ENCODE measurements at regions not wholly inside any gene's neighbourhood (a gene's known extent, or its start where the extent isn't known, plus 50 kb on each side); places are given as distances from the start of the nearest gene placed in this dataset.

DNA sequence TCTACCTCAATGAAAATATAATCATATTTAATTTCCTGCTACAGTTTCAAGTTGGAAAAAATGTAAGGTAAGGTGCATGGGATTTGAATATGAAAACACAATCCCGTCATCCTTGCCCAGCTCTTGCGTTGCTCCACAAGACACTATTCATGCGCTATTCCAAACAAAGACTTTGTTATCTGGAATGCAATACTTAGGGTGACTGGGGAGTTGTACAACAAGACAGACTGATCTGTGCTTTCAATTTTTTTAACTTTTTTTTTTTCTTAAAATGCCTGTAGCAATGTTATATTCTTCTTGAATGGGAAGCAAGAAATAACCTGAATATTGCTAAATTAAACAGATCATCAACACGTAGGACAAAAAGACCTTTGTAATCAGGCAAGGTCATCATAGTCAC, 1077.2 kb downstream of the TTLL7 start:
- no peak overlapping the region for H3K4me3 ChIP-seq (ENCODE audit: low read depth, low read length, poor library complexity, severe bottlenecking)
- TF ChIP-seq, protein P1, sequence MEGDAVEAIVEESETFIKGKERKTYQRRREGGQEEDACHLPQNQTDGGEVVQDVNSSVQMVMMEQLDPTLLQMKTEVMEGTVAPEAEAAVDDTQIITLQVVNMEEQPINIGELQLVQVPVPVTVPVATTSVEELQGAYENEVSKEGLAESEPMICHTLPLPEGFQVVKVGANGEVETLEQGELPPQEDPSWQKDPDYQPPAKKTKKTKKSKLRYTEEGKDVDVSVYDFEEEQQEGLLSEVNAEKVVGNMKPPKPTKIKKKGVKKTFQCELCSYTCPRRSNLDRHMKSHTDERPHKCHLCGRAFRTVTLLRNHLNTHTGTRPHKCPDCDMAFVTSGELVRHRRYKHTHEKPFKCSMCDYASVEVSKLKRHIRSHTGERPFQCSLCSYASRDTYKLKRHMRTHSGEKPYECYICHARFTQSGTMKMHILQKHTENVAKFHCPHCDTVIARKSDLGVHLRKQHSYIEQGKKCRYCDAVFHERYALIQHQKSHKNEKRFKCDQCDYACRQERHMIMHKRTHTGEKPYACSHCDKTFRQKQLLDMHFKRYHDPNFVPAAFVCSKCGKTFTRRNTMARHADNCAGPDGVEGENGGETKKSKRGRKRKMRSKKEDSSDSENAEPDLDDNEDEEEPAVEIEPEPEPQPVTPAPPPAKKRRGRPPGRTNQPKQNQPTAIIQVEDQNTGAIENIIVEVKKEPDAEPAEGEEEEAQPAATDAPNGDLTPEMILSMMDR (conservative IDR thresholded peaks at IDR 0.05; ENCODE audit: low read depth, low read length): no peak
- no peak for TF ChIP-seq EZH2 (IDR thresholded peaks at IDR 0.05; ENCODE audit: borderline replicate concordance, low read depth, low read length, poor library complexity, severe bottlenecking)
- no peaks in the 10 kb centered on the region for H3K36me3 ChIP-seq (ENCODE audit: insufficient read depth, low read length, poor library complexity, severe bottlenecking)
- intact Hi-C loops (cut with micrococcal nuclease; ENCODE audit: unreplicated experiment): no loop called here
- DNase-seq (ENCODE audit: low spot score): no peak
- CTCF ChIA-PET: no interaction called here
- H3K27ac ChIP-seq (ENCODE audit: low read depth, low read length, poor library complexity, severe bottlenecking): no peak overlapping the region
- H3K27me3 ChIP-seq (replicated peaks; ENCODE audit: insufficient read depth, low read depth, low read length, poor library complexity): no peaks in the 10 kb centered on the region
- no TSS peak for BruUV-seq (replicated peaks)
- POLR2A ChIA-PET (ENCODE audit: low non-redundant PET): no interaction called here
- no peaks in the 10 kb centered on the region for H3K4me1 ChIP-seq (ENCODE audit: insufficient read depth, low read length, poor library complexity, severe bottlenecking)
- no peaks in the 10 kb centered on the region for H3K9me3 ChIP-seq (ENCODE audit: low read depth, low read length, poor library complexity, severe bottlenecking)

DNA sequence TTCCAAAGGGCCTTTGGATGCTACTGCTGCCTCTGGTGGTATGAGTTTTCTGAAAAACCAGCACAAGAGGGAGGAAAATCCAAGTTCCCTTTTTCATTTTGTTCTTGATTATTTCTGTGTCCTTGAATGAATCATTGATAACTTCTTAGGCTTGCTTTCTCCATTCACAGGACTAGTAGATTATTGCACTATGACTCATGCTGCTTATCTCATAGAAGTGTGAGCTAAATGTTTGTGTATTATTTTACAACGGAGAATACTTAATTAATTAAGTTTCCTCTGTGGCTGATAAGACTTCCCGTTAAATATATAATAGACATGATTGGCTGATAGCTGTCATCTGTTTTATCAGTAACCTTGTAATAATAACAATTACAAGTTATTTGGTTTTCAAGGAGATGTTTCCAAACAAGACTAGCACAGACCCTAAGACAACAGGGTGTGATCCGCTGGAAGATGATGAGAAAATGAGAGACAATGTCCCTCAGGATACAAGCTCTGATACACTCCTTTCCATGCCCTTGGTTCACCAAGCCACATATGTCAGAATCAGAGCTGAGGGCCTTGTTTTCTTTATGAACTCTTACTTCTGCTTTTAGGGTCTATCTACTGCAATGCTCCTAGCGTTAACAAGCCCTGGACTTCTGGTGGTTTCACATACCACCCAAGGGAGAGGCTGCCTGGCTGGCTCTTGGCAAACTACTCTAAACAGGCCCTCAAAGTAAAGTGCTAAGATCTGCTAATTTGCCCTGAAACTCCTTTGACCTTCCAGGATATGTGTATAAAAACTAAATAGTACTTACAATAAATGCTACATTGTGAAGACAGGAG, 1078.3 kb downstream of the TTLL7 start:
- DNase-seq (ENCODE audit: low spot score): no peak
- CTCF ChIA-PET: no interaction called here
- Histone ChIP-seq H3K27ac (ENCODE audit: low read depth, low read length, poor library complexity, severe bottlenecking) (no peak overlapping the region), H3K9me3 (ENCODE audit: low read depth, low read length, poor library complexity, severe bottlenecking) (no peaks in the 10 kb centered on the region), H3K36me3 (ENCODE audit: insufficient read depth, low read length, poor library complexity, severe bottlenecking) (no peaks in the 10 kb centered on the region), H3K4me1 (ENCODE audit: insufficient read depth, low read length, poor library complexity, severe bottlenecking) (no peaks in the 10 kb centered on the region), H3K27me3 (replicated peaks; ENCODE audit: insufficient read depth, low read depth, low read length, poor library complexity) (no peaks in the 10 kb centered on the region), H3K4me3 (ENCODE audit: low read depth, low read length, poor library complexity, severe bottlenecking) (no peak overlapping the region)
- TF ChIP-seq, protein P1 (conservative IDR thresholded peaks at IDR 0.05; ENCODE audit: low read depth, low read length): no peak
- TF ChIP-seq EZH2 (IDR thresholded peaks at IDR 0.05; ENCODE audit: borderline replicate concordance, low read depth, low read length, poor library complexity, severe bottlenecking): no peak
- intact Hi-C loops (cut with micrococcal nuclease; ENCODE audit: unreplicated experiment): no loop called here
- no TSS peak for BruUV-seq (replicated peaks)
- POLR2A ChIA-PET (ENCODE audit: low non-redundant PET): no interaction called here

DNA sequence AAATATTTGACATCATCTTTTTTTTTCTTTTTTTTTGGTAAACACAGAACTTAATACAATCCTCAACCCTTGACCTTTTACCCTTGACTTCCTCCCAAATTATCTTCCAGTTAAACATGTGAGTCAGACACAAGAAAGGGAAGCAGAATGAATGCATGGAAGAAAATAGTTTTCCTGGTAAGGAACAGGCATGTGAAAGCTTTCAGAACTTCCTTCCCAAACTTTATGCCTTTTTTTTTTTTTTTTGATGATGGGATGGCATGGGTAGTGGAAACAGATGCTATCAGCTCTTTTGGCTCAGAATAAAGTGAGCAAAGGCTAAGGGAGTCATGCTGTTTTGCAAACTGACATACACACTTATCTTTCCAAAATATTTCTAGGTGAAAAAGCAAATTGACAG, 1079.1 kb downstream of the TTLL7 start:
- Histone ChIP-seq H3K4me3 (ENCODE audit: low read depth, low read length, poor library complexity, severe bottlenecking) (no peak overlapping the region), H3K36me3 (ENCODE audit: insufficient read depth, low read length, poor library complexity, severe bottlenecking) (no peaks in the 10 kb centered on the region), H3K9me3 (ENCODE audit: low read depth, low read length, poor library complexity, severe bottlenecking) (no peaks in the 10 kb centered on the region), H3K4me1 (ENCODE audit: insufficient read depth, low read length, poor library complexity, severe bottlenecking) (no peaks in the 10 kb centered on the region), H3K27me3 (replicated peaks; ENCODE audit: insufficient read depth, low read depth, low read length, poor library complexity) (no peaks in the 10 kb centered on the region), H3K27ac (ENCODE audit: low read depth, low read length, poor library complexity, severe bottlenecking) (no peak overlapping the region)
- intact Hi-C loops (cut with micrococcal nuclease; ENCODE audit: unreplicated experiment): no loop called here
- BruUV-seq (replicated peaks): no TSS peak
- ChIA-PET CTCF (no interaction called here), POLR2A (ENCODE audit: low non-redundant PET) (no interaction called here)
- TF ChIP-seq EZH2 (IDR thresholded peaks at IDR 0.05; ENCODE audit: borderline replicate concordance, low read depth, low read length, poor library complexity, severe bottlenecking): no peak
- TF ChIP-seq, protein P1 (conservative IDR thresholded peaks at IDR 0.05; ENCODE audit: low read depth, low read length): no peak
- DNase-seq (ENCODE audit: low spot score): no peak

All from A673 (cell line).